HCT116 (cell line): ENCODE measurements at regions not wholly inside any gene's neighbourhood (a gene's known extent, or its start where the extent isn't known, plus 50 kb on each side); places are given as distances from the start of the nearest gene placed in this dataset.

Experiments
- CEBPB ChIP-seq: IDR thresholded peaks from 2 replicates; pipeline ENCODE4 v1.6.1; 2012; ENCODE audit warnings: low read depth
- CTCF ChIP-seq, 3 experiments: fragments of 200-600 bp in 1 of 3; sonication (generic) in 1 of 3; IDR thresholded peaks in 2 of 3; conservative IDR thresholded peaks in 1 of 3; 2 replicates each; pipeline ENCODE4 v1.5.1; 2012 to 2017; ENCODE audit warnings: low read depth in 2 of 3, low read length in 2 of 3, antibody characterized with exemption in 1 of 3, borderline replicate concordance in 1 of 3, control low read depth in 1 of 3, mild to moderate bottlenecking in 1 of 3, mixed read lengths in 1 of 3, mixed run types in 1 of 3, moderate library complexity in 1 of 3; ENCODE audit not compliant: insufficient read depth in 1 of 3
- EGR1 ChIP-seq: IDR thresholded peaks from 2 replicates; pipeline ENCODE4 v1.6.1; 2012; ENCODE audit warnings: low read depth
- EZH2 ChIP-seq: fragments of 200-600 bp; sonication (generic); IDR thresholded peaks from 2 replicates; pipeline ENCODE4 v1.6.1; 2017; ENCODE audit warnings: antibody characterized with exemption, mixed run types
- EZH2phosphoT487 ChIP-seq: fragments of 200-600 bp; IDR thresholded peaks from 2 replicates; pipeline ENCODE4 v1.6.1; 2018; ENCODE audit warnings: antibody characterized with exemption, borderline replicate concordance
- JUND ChIP-seq: IDR thresholded peaks from 2 replicates; pipeline ENCODE4 v1.6.1; 2012
- MAX ChIP-seq: IDR thresholded peaks from 2 replicates; pipeline ENCODE4 v1.6.1; 2012
- POLR2A ChIP-seq: IDR thresholded peaks from 2 replicates; pipeline ENCODE4 v1.7.0; 2011; ENCODE audit warnings: borderline replicate concordance; ENCODE audit not compliant: insufficient read depth, insufficient read length; ENCODE audit errors: extremely low read depth
- POLR2AphosphoS5 ChIP-seq: IDR thresholded peaks from 2 replicates; pipeline ENCODE4 v1.6.1; 2011; ENCODE audit warnings: mild to moderate bottlenecking, low read depth, low read length, moderate library complexity
- REST ChIP-seq: IDR thresholded peaks from 2 replicates; pipeline ENCODE4 v1.6.1; 2012; ENCODE audit warnings: low read depth
- SP1 ChIP-seq: IDR thresholded peaks from 2 replicates; pipeline ENCODE4 v1.6.1; 2012; ENCODE audit warnings: low read depth
- SRF ChIP-seq: IDR thresholded peaks from 2 replicates; pipeline ENCODE4 v1.6.1; 2012; ENCODE audit warnings: low read depth
- ZBTB33 ChIP-seq: IDR thresholded peaks from 2 replicates; pipeline ENCODE4 v1.6.1; 2011; ENCODE audit warnings: mild to moderate bottlenecking, low read length, moderate library complexity; ENCODE audit not compliant: insufficient replicate concordance; ENCODE audit errors: extremely low read depth
- ZFX ChIP-seq: fragments of 450-650 bp; IDR thresholded peaks from 2 replicates; pipeline ENCODE4 v1.6.1; 2017

GRCh38 chr4:57985161-57985560, 875.0 kb upstream of the IGFBP7 start:
- TF ChIP-seq CTCF (IDR thresholded peaks at IDR 0.05 in 2 of 3, conservative IDR thresholded peaks at IDR 0.05 in 1 of 3; ENCODE audit: borderline replicate concordance in 1 of 3, insufficient read depth in 1 of 3, low read depth in 2 of 3, low read length in 2 of 3): no peak
- no peak for TF ChIP-seq SP1
- no peak for TF ChIP-seq ZFX
- no peak for TF ChIP-seq POLR2A
- no peak for TF ChIP-seq JUND
- no peak for TF ChIP-seq SRF
- TF ChIP-seq MAX: no peak
- no peak for TF ChIP-seq POLR2AphosphoS5
- TF ChIP-seq EZH2phosphoT487: no peak
- TF ChIP-seq EGR1: no peak
- TF ChIP-seq CEBPB: no peak
- no peak for TF ChIP-seq ZBTB33
- TF ChIP-seq REST: no peak
- no peak for TF ChIP-seq EZH2
